Hematopoietic multipotent progenitor cell treated with erythropoietin and hydrocortisone succinate and interleukin-3 and kit ligand, for 4 days (in vitro differentiated cells): ENCODE measurements at regions not wholly inside any gene's neighbourhood (a gene's known extent, or its start where the extent isn't known, plus 50 kb on each side); places are given as distances from the start of the nearest gene placed in this dataset.
"Not testable (repeated sequence)": the region's sequence is repeated elsewhere in the genome, so short reads cannot be mapped to it uniquely, and the experiment has no call there.

ENCODE experiments used
- DNase-seq: peaks from one replicate; pipeline ENCODE4 v3.0.0-alpha.2; 2015

GRCh38 chr6:151154418-151154817 is 85.3 kb upstream of the AKAP12 start:
- DNase-seq = peak; percentile 11

GRCh38 chr6:151155095-151155494 is 84.7 kb upstream of the AKAP12 start:
- no peak for DNase-seq

GRCh38 chr6:151160929-151161757 is 78.6 kb upstream of the AKAP12 start:
- no peak for DNase-seq

- DNase-seq = no peak
Observed at GRCh38 chr6:151164383-151164782, 75.4 kb upstream of the AKAP12 start.

- no peak for DNase-seq
Observed at GRCh38 chr6:151166180-151166579, 73.6 kb upstream of the AKAP12 start.

- no peak for DNase-seq
Observed at GRCh38 chr6:151167034-151167433, 72.7 kb upstream of the AKAP12 start.

GRCh38 chr6:151170622-151171246 is 69.0 kb upstream of the AKAP12 start:
- DNase-seq = no peak

- no peak for DNase-seq
Observed at GRCh38 chr6:151172751-151173150, 67.0 kb upstream of the AKAP12 start.

GRCh38 chr6:151175662-151176445 is 63.9 kb upstream of the AKAP12 start:
- no peak for DNase-seq

- no peak for DNase-seq
Observed at GRCh38 chr6:151176911-151177770, 62.6 kb upstream of the AKAP12 start.

GRCh38 chr6:151178373-151178772 is 61.4 kb upstream of the AKAP12 start:
- DNase-seq = no peak

- DNase-seq = no peak
Observed at GRCh38 chr6:151179321-151179720, 60.4 kb upstream of the AKAP12 start.

- DNase-seq = peak; percentile 79
Observed at GRCh38 chr6:151180330-151181048, 59.3 kb upstream of the AKAP12 start.

GRCh38 chr6:151181706-151182363 is 57.9 kb upstream of the AKAP12 start:
- DNase-seq = peak; percentile 62

- DNase-seq = not testable (repeated sequence)
Observed at GRCh38 chr6:151182958-151183357, 56.8 kb upstream of the AKAP12 start.

GRCh38 chr6:151185148-151185547 is 54.6 kb upstream of the AKAP12 start:
- no peak for DNase-seq

- no peak for DNase-seq
Observed at GRCh38 chr6:151186306-151186705, 53.5 kb upstream of the AKAP12 start.

GRCh38 chr6:151186804-151187330 is 52.9 kb upstream of the AKAP12 start:
- DNase-seq = no peak
